CD14-positive monocyte (primary cell): ENCODE measurements at regions not wholly inside any gene's neighbourhood (a gene's known extent, or its start where the extent isn't known, plus 50 kb on each side); places are given as distances from the start of the nearest gene placed in this dataset.

Experiments
- DNase-seq, 3 donors: peaks; one replicate each; pipeline ENCODE4 v3.0.0-alpha.2; 2011 to 2022
- H2AFZ ChIP-seq: 2 replicates; pipeline ENCODE4 v1.6.0; 2012; ENCODE audit warnings: mild to moderate bottlenecking, low read depth, low read length, inconsistent platforms; ENCODE audit not compliant: insufficient read depth, poor library complexity, severe bottlenecking
- H3K27ac ChIP-seq, 2 donors: 1 replicate in 1 of 2; 2 replicates in 1 of 2; pipeline ENCODE4 v1.5.1; 2012 to 2013; ENCODE audit warnings: low read length in 2 of 2, control low read depth in 1 of 2, inconsistent platforms in 1 of 2, low read depth in 1 of 2, mild to moderate bottlenecking in 1 of 2
- H3K27me3 ChIP-seq, 2 donors: one replicate each; pipeline versions ENCODE4 v1.6.0 to v1.6.1; 2011 to 2013; ENCODE audit warnings: low read length in 2 of 2; ENCODE audit not compliant: control insufficient read depth in 2 of 2, insufficient read depth in 2 of 2
- H3K36me3 ChIP-seq, 2 donors: replicated peaks in 1 of 2; 1 replicate in 1 of 2; 2 replicates in 1 of 2; pipeline versions ENCODE4 v1.5.1 to v1.6.1; 2012 to 2013; ENCODE audit warnings: low read length in 2 of 2, control low read depth in 1 of 2, inconsistent platforms in 1 of 2, mild to moderate bottlenecking in 1 of 2; ENCODE audit not compliant: insufficient read depth in 2 of 2, control insufficient read depth in 1 of 2
- H3K4me1 ChIP-seq, 2 donors: 1 replicate in 1 of 2; 2 replicates in 1 of 2; pipeline versions ENCODE4 v1.5.1 to v1.6.1; 2012 to 2013; ENCODE audit warnings: low read length in 2 of 2, control low read depth in 1 of 2, inconsistent platforms in 1 of 2, mild to moderate bottlenecking in 1 of 2, moderate library complexity in 1 of 2; ENCODE audit not compliant: insufficient read depth in 2 of 2, control insufficient read depth in 1 of 2
- H3K4me2 ChIP-seq: replicated peaks from 2 replicates; pipeline ENCODE3; 2012; ENCODE audit warnings: low read length, moderate library complexity, mild to moderate bottlenecking; ENCODE audit not compliant: poor library complexity, severe bottlenecking; ENCODE audit errors: extremely low read depth
- H3K4me3 ChIP-seq, 3 experiments: fragments of 200-600 bp in 1 of 3; sonication (generic) in 1 of 3; replicated peaks in 1 of 3; 1 replicate in 2 of 3; 2 replicates in 1 of 3; pipeline ENCODE4 v1.5.1; 2011 to 2013; ENCODE audit warnings: low read length in 3 of 3, mild to moderate bottlenecking in 3 of 3, control low read depth in 2 of 3, low read depth in 2 of 3, inconsistent platforms in 1 of 3, moderate library complexity in 1 of 3
- H3K79me2 ChIP-seq: 2 replicates; pipeline ENCODE4 v1.6.0; 2012; ENCODE audit warnings: mild to moderate bottlenecking, control low read depth, inconsistent platforms, low read length, moderate library complexity; ENCODE audit not compliant: insufficient read depth
- H3K9ac ChIP-seq: 2 replicates; pipeline ENCODE4 v1.6.0; 2017; ENCODE audit warnings: low read length, mild to moderate bottlenecking; ENCODE audit not compliant: insufficient read depth, poor library complexity, severe bottlenecking
- H3K9me3 ChIP-seq, 2 donors: replicated peaks in 1 of 2; 1 replicate in 1 of 2; 2 replicates in 1 of 2; pipeline versions ENCODE4 v1.5.1 to v1.6.1; 2012 to 2013; ENCODE audit warnings: low read length in 2 of 2, control low read depth in 1 of 2; ENCODE audit not compliant: control insufficient read depth in 1 of 2, insufficient read depth in 1 of 2
- H4K20me1 ChIP-seq: 2 replicates; pipeline ENCODE4 v1.6.0; 2012; ENCODE audit warnings: mild to moderate bottlenecking, low read length, control low read depth, moderate library complexity; ENCODE audit not compliant: insufficient read depth
- H3K27ac Mint-ChIP-seq, 7 donors: one replicate each; pipeline ENCODE4 v1.8.0; 2020; ENCODE audit warnings: mild to moderate bottlenecking in 7 of 7, mixed read lengths in 7 of 7, moderate library complexity in 6 of 7, inconsistent platforms in 2 of 7
- H3K27me3 Mint-ChIP-seq, 3 donors: one replicate each; pipeline ENCODE4 v1.8.0; 2021 to 2022; ENCODE audit warnings: low read depth in 3 of 3, mild to moderate bottlenecking in 3 of 3, mixed read lengths in 3 of 3, moderate library complexity in 3 of 3, inconsistent platforms in 1 of 3
- H3K36me3 Mint-ChIP-seq, 2 donors: one replicate each; pipeline ENCODE4 v1.8.0; 2020; ENCODE audit warnings: mixed read lengths in 2 of 2, inconsistent platforms in 1 of 2, mild to moderate bottlenecking in 1 of 2
- H3K4me1 Mint-ChIP-seq: one replicate; pipeline ENCODE4 v1.8.0; 2020; ENCODE audit warnings: mild to moderate bottlenecking, mixed read lengths
- H3K4me3 Mint-ChIP-seq, 2 donors: one replicate each; pipeline ENCODE4 v1.8.0; 2020; ENCODE audit warnings: mild to moderate bottlenecking in 2 of 2, mixed read lengths in 2 of 2, moderate library complexity in 1 of 2
- H3K9me3 Mint-ChIP-seq, 7 donors: one replicate each; pipeline ENCODE4 v1.8.0; 2020 to 2022; ENCODE audit warnings: mixed read lengths in 7 of 7, mild to moderate bottlenecking in 6 of 7, moderate library complexity in 6 of 7, inconsistent platforms in 2 of 7
- CTCF ChIP-seq: fragments of 200-600 bp; IDR thresholded peaks from one replicate; pipeline ENCODE4 v1.8.0; 2022; ENCODE audit warnings: antibody characterized with exemption, mild to moderate bottlenecking
- WGBS: methylation state at CpG from one replicate; pipeline ENCODE4 v1.1.5; 2013; ENCODE audit warnings: missing lambda C conversion rate; ENCODE audit not compliant: insufficient coverage; 5-methylcytosine and 5-hydroxymethylcytosine counted together
- intact Hi-C, 2 donors: fragments of 100-400 bp; cut with micrococcal nuclease; formaldehyde crosslinking; loops; one replicate each; pipeline versions ENCODE4 v1.15.0 to v1.15.1; 2023

- Histone ChIP-seq H3K4me3 (no peak overlapping the region), H3K9me3 (no peaks in the 10 kb centered on the region), H3K27me3 (no peaks in the 10 kb centered on the region), H3K27ac (no peak overlapping the region), H3K4me2 (no peak overlapping the region), H3K9ac (no peak overlapping the region), H3K4me1 (peaks cover 57 to 70% of the 10 kb centered on the region in 2 donors), H4K20me1 (no peaks in the 10 kb centered on the region), H3K79me2 (no peaks in the 10 kb centered on the region), H2AFZ (no peak overlapping the region), H3K36me3 (no peaks in the 10 kb centered on the region)
- peak overlapping the region in 4 of 7 donors; percentile 21 to 66 (median 64) for H3K27ac Mint-ChIP-seq
- peaks cover 69% of the 10 kb centered on the region for H3K4me1 Mint-ChIP-seq
- intact Hi-C loops, result loop anchor here in 1 of 2 donors (10.0 kb wide), 1 partner anchor 588 kb away; no protein-coding TSS in a partner anchor
- H3K4me3 Mint-ChIP-seq, result no peak overlapping the region
- TF ChIP-seq CTCF, result no peak
- peaks cover 0 to 3% (median 0%) of the 10 kb centered on the region in 7 donors for H3K9me3 Mint-ChIP-seq
- H3K27me3 Mint-ChIP-seq, result peaks cover 0 to 2% (median 0%) of the 10 kb centered on the region in 3 donors
- DNase-seq, result no peak
- peaks cover 5 to 9% of the 10 kb centered on the region in 2 donors for H3K36me3 Mint-ChIP-seq
- 63% methylated on average over 7 of the region's 7 CpGs for WGBS
These were observed 63.8 kb upstream of the PRDX6 start for GRCh38 chr1:173413271-173413707.

GRCh38 chr1:173414136-173414535, 63.0 kb upstream of the PRDX6 start:
- intact Hi-C loops, result loop anchor here in 1 of 2 donors (10.0 kb wide), 1 partner anchor 589 kb away; no protein-coding TSS in a partner anchor
- H3K27ac Mint-ChIP-seq, result peak overlapping the region in 2 of 7 donors; percentile 64 to 83

More at GRCh38 chr1:173414136-173414535, 63.0 kb upstream of the PRDX6 start:
- Histone ChIP-seq H3K79me2 (no peaks in the 10 kb centered on the region), H4K20me1 (no peaks in the 10 kb centered on the region), H3K27me3 (no peaks in the 10 kb centered on the region), H3K4me2 (no peak overlapping the region), H3K4me3 (no peak overlapping the region), H3K4me1 (peaks cover 53 to 66% of the 10 kb centered on the region in 2 donors), H3K27ac (no peak overlapping the region), H3K9ac (no peak overlapping the region), H3K9me3 (no peaks in the 10 kb centered on the region), H3K36me3 (no peaks in the 10 kb centered on the region), H2AFZ (no peak overlapping the region)
- H3K9me3 Mint-ChIP-seq, result peaks cover 0 to 3% (median 0%) of the 10 kb centered on the region in 7 donors
- peaks cover 66% of the 10 kb centered on the region for H3K4me1 Mint-ChIP-seq
- TF ChIP-seq CTCF, result no peak
- DNase-seq, result peak in 1 of 3 donors; percentile 23
- H3K36me3 Mint-ChIP-seq, result peaks cover 5 to 9% of the 10 kb centered on the region in 2 donors
- no peak overlapping the region for H3K4me3 Mint-ChIP-seq
- WGBS, result 0% methylated on average over 1 of the region's 3 CpGs
- peaks cover 0 to 5% (median 0%) of the 10 kb centered on the region in 3 donors for H3K27me3 Mint-ChIP-seq
